ENCODE measurements at regions not wholly inside any gene's neighbourhood (a gene's known extent, or its start where the extent isn't known, plus 50 kb on each side); places are given as distances from the start of the nearest gene placed in this dataset.

GRCh38 chr5:89428624-89429023 lies 545.6 kb upstream of the MEF2C start:
- no peak for DNase-seq (ENCODE audit: low read depth)

- no peak for DNase-seq (ENCODE audit: low read depth)
Observed at GRCh38 chr5:89425062-89425461, 542.1 kb upstream of the MEF2C start.

GRCh38 chr5:89421035-89421434 lies 538.1 kb upstream of the MEF2C start:
- peak; percentile 58 for DNase-seq (ENCODE audit: low read depth)

- peak; percentile 70 for DNase-seq (ENCODE audit: low read depth)
Observed at GRCh38 chr5:89418407-89419085, 535.6 kb upstream of the MEF2C start.

GRCh38 chr5:89417990-89418389 lies 535.0 kb upstream of the MEF2C start:
- DNase-seq (ENCODE audit: low read depth), result no peak

- no peak for DNase-seq (ENCODE audit: low read depth)
Observed at GRCh38 chr5:89417515-89417914, 534.5 kb upstream of the MEF2C start.

GRCh38 chr5:89411891-89412290 lies 528.9 kb upstream of the MEF2C start:
- DNase-seq (ENCODE audit: low read depth), result no peak

- DNase-seq (ENCODE audit: low read depth), result no peak
Observed at GRCh38 chr5:89407054-89407453, 524.1 kb upstream of the MEF2C start.

GRCh38 chr5:89401659-89402058 lies 518.7 kb upstream of the MEF2C start:
- no peak for DNase-seq (ENCODE audit: low read depth)

- no peak for DNase-seq (ENCODE audit: low read depth)
Observed at GRCh38 chr5:89401012-89401411, 518.0 kb upstream of the MEF2C start.

GRCh38 chr5:89399548-89399947 lies 516.6 kb upstream of the MEF2C start:
- peak; percentile 40 for DNase-seq (ENCODE audit: low read depth)

- peak; percentile 55 for DNase-seq (ENCODE audit: low read depth)
Observed at GRCh38 chr5:89397096-89397495, 514.1 kb upstream of the MEF2C start.

GRCh38 chr5:89396278-89396954 lies 513.4 kb upstream of the MEF2C start:
- DNase-seq (ENCODE audit: low read depth), result peak; percentile 38

GRCh38 chr5:89395111-89395510 lies 512.1 kb upstream of the MEF2C start:
- no peak for DNase-seq (ENCODE audit: low read depth)

GRCh38 chr5:89388872-89389271 lies 505.9 kb upstream of the MEF2C start:
- DNase-seq (ENCODE audit: low read depth), result no peak

- no peak for DNase-seq (ENCODE audit: low read depth)
Observed at GRCh38 chr5:89384391-89384790, 501.4 kb upstream of the MEF2C start.

- DNase-seq (ENCODE audit: low read depth), result no peak
Observed at GRCh38 chr5:89380635-89381034, 497.7 kb upstream of the MEF2C start.

- no peak for DNase-seq (ENCODE audit: low read depth)
Observed at GRCh38 chr5:89377767-89378455, 494.9 kb upstream of the MEF2C start.

GRCh38 chr5:89374818-89375521 lies 492.0 kb upstream of the MEF2C start:
- no peak for DNase-seq (ENCODE audit: low read depth)

- no peak for DNase-seq (ENCODE audit: low read depth)
Observed at GRCh38 chr5:89374144-89374784, 491.3 kb upstream of the MEF2C start.

- DNase-seq (ENCODE audit: low read depth), result no peak
Observed at GRCh38 chr5:89372176-89372575, 489.2 kb upstream of the MEF2C start.

Data from HT1080 (cell line).